A549 (cell line): ENCODE measurements at regions not wholly inside any gene's neighbourhood (a gene's known extent, or its start where the extent isn't known, plus 50 kb on each side); places are given as distances from the start of the nearest gene placed in this dataset.

Experiments used
- CBX8 ChIP-seq: fragments of 200-600 bp; sonication (generic); IDR thresholded peaks from 2 replicates; pipeline ENCODE4 v1.6.1; 2016
- CEBPB ChIP-seq, 2 experiments: fragments of >200 bp in 1 of 2; sonication (Bioruptor Twin) in 1 of 2; formaldehyde crosslinking in 1 of 2; IDR thresholded peaks; 2 replicates each; pipeline ENCODE4 v1.6.1; 2012 to 2016
- CHD2 ChIP-seq: fragments of 150-350 bp; IDR thresholded peaks from 2 replicates; pipeline ENCODE4 v1.6.1; 2014; ENCODE audit warnings: low read length; ENCODE audit not compliant: partially characterized antibody
- CTCF ChIP-seq: fragments of >200 bp; sonication (Bioruptor Twin); formaldehyde crosslinking; IDR thresholded peaks from 3 replicates; pipeline ENCODE4 v1.5.1; 2016
- NR3C1 ChIP-seq: fragments of >200 bp; sonication (Bioruptor Twin); formaldehyde crosslinking; IDR thresholded peaks from 3 replicates; pipeline ENCODE4 v1.6.1; 2017
- RCOR1 ChIP-seq: fragments of 150-350 bp; IDR thresholded peaks from 2 replicates; pipeline ENCODE4 v1.6.1; 2014; ENCODE audit warnings: antibody characterized with exemption, low read length, low read depth
- SMC3 ChIP-seq: fragments of >200 bp; sonication (Bioruptor Twin); formaldehyde crosslinking; IDR thresholded peaks from 3 replicates; pipeline ENCODE4 v1.6.1; 2018; ENCODE audit warnings: inconsistent platforms

GRCh38 chr6:143575901-143576426, 64.4 kb upstream of the FUCA2 start:
- TF ChIP-seq CHD2, result no peak
- no peak for TF ChIP-seq CBX8
- TF ChIP-seq SMC3, result no peak
- TF ChIP-seq CEBPB (IDR thresholded peaks at IDR 0.05), result no peak
- no peak for TF ChIP-seq CTCF
- TF ChIP-seq NR3C1, result no peak
- TF ChIP-seq RCOR1, result no peak
